GM18498 (cell line): ENCODE measurements at regions not wholly inside any gene's neighbourhood (a gene's known extent, or its start where the extent isn't known, plus 50 kb on each side); places are given as distances from the start of the nearest gene placed in this dataset.
"Not testable (repeated sequence)": the region's sequence is repeated elsewhere in the genome, so short reads cannot be mapped to it uniquely, and the experiment has no call there.

ENCODE experiments used
- ATAC-seq: cut with Tn5 transposase; IDR thresholded peaks from one replicate; pipeline ENCODE4 v1.9.1; 2021; ENCODE audit warnings: mild to moderate bottlenecking, moderate library complexity; ENCODE audit not compliant: unreplicated experiment

DNA sequence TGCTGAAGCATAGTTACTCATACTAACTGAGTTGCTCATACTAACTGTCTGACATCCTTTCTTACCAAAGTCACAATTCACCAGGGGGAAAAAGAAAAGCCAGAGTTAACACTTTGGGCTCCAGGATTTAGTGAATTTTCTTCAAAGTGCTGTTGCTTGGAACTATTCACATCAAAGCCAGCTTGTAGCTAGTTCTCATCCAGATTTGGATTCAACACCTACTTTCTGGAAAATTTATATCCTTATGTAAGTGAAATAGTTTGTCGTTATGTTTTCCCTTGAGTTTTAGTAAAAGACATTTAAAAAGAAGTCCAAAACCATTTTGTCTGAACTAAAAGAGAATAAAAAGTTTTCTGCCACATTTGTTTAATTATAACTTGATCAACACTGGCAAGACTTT, 264.6 kb downstream of the BRINP2 start:
- no peak for ATAC-seq

DNA sequence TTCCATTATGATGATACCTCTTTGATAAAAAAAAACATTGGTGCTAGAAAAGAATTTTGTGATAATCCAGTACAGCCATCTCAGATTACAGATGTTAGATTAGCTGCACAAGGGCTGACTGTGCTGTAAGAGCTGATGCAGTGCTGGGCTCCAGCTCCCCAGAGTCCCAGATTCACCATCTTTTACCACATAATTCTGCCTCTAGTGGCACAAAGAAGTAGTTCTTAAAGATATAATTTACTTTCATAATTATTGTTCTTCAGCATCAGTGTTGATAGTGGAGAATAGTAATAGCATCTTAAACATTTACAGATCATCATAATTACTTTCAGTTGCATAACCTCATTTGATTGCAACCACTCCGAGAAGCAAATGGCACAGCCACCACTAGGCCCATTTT, 262.1 kb downstream of the BRINP2 start:
- no peak for ATAC-seq

DNA sequence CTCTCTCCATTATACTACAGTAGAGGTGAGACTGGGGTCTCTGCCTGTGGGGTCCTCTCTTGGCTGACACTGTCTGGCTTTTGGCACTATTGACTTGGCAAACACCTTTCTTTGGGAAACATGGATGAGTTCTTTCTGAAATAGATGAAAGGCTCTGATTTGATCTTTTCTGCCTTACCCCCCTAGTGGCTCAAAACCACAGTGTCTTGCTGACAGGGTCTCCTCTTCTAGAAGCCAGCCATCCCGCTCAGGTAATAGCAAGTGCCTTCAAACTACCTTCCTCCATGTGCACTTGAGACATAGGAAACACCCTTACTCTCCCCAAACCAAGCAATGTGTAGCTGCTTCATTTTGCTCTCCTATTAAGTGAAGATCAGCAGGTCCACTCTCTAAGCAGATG, 260.4 kb downstream of the BRINP2 start:
- ATAC-seq: no peak

- no peak for ATAC-seq
Observed at GRCh38 chr1:177429234-177429633, 258.5 kb downstream of the BRINP2 start.

- ATAC-seq: no peak
Observed at GRCh38 chr1:177427811-177428210, 257.1 kb downstream of the BRINP2 start.

DNA sequence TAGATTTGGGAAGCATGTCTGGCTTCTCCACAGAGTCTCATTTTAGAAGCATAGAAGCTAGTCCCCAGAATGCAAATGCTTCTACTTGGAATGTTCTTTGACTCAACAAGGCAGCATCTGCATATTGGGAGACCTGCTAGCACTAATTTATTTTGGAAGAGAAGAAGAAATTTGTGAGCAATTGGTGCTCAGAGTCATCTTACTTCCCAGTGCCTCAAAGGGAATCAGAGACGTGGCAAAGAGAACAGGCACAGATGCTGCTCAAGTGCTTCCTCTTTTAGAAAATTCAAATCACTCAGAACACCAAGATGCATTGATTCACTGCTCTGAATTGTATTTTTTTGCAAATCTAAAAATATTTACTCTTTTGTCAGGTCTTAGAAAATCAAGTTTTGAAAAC, 255.7 kb downstream of the BRINP2 start:
- ATAC-seq: no peak

DNA sequence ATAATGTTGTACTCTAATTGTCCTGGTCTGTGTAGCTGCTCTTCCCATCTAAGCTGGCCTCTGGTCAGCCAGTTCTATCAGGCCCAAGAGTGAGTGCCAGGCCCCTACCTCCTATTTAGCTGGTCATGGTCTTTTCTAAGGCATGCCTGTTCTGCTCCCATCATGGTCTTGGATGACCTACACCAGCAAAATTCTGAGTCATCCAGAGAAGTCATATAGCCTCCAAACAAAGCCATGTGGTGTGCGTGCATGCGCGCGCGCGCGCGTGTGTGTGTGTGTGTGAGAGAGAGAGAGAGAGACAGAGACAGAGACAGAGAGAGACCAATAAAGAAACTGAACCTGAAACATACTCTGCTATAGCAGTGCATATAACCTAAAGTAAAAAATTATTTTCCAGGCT, 254.4 kb downstream of the BRINP2 start:
- ATAC-seq: no peak

- no peak for ATAC-seq
Observed at GRCh38 chr1:177424744-177425143, 254.0 kb downstream of the BRINP2 start.

GRCh38 chr1:177423090-177423489, 252.3 kb downstream of the BRINP2 start:
- ATAC-seq: no peak

- ATAC-seq: no peak
Observed at GRCh38 chr1:177413982-177414596, 243.3 kb downstream of the BRINP2 start.

DNA sequence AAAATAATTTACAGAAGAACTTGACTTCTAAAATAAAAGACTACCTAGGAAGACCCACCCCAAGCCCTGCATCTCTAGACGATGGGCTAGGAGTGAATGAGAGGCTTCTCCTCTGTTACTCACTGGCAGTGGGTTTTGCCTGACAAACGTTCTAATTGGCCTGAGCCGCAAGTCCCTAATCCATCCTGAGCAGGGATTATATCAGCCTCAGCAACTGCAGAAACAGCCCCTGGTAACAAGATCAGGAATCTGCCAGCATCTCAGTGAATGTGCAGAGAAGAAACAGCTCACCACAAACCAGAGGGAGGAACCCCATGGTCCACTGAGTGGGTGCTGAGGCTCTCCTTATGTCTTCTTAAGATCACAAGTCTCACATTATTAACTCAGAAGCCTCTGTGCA, 240.6 kb downstream of the BRINP2 start:
- ATAC-seq: no peak

DNA sequence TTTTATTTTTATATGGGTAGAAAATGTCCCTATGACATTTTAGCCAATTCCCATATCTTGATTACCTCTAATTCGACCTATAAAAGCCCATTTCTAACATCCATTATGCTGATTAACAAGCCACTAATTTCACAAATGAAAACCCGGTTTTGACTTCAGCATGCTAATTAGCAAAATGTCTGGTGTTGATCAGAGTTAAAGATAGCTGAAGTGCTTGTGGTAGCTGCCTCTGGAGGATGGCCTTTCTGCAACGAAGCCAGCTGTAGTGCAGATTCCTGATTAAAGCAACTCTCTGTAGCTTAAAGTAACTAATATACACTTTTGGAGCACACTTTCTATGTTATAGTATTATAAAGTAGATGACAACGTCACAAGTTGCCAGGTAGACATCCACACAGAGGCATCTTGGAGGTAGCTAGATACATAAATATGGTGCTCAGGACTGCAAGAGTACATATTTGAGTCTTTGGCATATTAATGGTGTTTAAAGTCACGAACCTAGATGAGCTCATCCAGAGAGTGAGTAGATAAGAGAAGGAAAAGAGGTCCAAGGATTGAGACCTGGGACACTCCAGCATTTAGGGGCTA, 239.5 kb downstream of the BRINP2 start:
- no peak for ATAC-seq

- not testable (repeated sequence) for ATAC-seq
Observed at GRCh38 chr1:177406323-177406722, 235.6 kb downstream of the BRINP2 start.

DNA sequence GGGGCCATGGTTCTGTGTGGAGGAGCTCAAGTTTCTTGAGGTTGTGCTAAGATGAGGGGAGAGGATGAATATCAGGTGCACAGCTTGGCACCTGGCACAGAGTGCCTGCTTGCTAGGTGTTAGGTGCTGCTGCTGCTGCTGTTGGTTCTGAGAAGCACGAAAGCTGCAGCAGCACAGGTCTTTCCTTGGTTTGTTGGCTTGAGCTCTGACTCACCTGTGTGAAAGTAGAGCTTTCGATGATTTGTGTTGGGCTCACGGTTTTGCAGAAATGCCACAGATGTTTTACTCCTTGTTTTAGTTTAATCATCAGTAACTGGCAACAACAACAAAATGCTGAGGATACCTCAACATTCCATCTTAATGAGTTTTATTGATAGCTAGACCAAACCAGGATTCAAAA, 221.6 kb downstream of the BRINP2 start:
- ATAC-seq: no peak

DNA sequence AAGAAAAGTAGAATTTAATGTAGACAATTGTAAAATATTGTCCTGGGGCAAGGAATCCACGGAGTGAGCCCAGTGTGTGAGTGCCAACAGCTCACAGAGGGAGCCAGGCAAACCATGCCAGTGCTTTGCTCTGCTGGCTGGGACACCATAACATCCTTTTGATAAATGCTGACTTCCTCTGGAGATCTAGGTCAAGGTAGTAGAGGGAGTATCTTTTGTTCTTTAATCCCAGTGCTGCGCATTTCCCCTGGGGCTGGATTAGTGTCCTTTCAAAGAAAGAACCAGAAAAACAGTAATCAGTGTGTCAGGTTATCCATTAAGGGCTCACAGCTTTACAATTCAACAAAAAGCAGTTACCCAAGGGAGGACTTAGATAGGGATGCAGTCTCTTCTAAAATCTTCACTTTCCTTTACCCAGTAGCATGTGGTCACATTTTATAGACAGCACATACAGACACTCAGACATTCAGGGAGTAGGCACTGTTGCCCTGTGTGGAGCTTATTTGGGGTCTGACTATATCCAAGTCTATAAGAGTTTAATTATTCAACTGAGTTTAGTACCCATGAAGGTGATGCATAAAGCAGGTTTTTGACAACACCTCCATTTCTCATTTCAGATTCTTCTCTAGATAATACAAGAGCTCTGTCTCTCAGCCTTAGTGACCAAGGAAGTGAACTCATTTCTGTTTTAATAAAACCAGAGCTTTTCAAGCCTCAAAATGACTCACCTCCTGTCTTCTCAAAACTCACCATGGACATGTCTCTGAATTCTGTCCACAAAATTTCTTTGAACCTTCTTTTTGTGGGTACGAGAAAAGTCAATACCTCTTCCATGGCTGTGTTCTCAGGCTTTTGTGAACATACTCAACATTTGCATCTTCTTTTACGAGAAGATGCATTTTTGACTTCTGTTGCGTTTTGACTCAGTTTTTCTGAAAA, 215.3 kb downstream of the BRINP2 start:
- no peak for ATAC-seq

DNA sequence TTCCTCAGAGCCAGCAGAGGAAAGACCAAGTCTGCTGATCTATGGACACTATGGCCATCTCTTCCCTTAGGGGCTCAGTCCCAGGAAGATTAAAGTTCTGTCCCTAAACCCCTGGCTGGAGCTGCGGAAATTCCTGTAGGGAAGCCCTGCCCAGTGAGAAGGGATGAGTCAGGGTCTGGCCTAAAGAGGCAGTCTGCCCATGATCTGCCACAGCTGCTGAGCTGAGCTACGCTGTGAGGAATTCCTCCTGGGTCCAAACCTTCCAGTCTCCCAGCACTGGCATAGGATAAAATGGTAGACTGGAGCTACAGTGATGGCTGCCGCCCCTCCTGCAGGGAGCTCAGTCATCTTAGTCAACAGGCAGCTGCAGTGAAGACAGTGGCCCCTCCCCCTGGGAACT, 213.7 kb downstream of the BRINP2 start:
- ATAC-seq: no peak

DNA sequence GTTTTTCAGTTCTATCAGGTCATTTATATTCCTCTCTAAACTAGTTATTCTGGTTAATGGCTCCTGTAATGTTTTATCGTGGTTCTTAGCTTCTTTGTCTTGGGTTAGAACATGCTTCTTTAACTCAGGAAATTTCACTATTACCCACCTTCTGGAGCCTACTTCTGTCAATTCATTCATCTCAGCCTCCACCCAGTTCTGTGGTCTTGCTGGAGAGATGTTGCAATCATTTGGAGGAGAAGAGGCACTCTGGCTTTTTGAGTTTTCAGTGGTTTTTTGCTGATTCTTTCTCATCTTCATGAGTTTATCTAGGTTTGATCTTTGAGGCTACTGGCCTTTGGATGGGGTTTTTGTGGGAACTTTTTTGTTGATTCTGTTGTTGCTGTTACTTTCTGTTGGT, 213.0 kb downstream of the BRINP2 start:
- ATAC-seq: no peak

GRCh38 chr1:177377866-177378265, 207.1 kb downstream of the BRINP2 start:
- no peak for ATAC-seq

GRCh38 chr1:177368255-177368654, 197.5 kb downstream of the BRINP2 start:
- ATAC-seq: no peak

DNA sequence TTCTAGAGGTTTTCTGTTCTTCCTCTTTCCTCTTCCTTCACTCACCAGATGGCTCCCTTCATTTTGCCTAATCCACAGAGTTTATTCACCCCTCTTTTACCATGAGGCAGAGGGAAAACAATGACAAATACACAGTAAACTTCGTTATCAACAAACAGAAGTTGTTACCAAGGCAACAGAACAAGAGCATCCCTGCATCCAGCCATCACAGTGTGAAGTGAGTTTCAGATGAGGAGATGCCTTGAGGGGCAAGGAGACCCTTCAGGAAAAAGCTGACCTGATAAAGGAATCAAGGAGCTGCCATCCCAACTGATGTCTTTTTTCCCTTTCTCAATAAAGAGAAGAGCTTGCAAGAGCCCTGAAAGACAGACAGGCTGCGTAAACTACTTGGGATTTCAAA, 195.3 kb downstream of the BRINP2 start:
- no peak for ATAC-seq

GRCh38 chr1:177360791-177361190, 190.0 kb downstream of the BRINP2 start:
- ATAC-seq: no peak
